SK-N-SH (cell line): ENCODE measurements at regions not wholly inside any gene's neighbourhood (a gene's known extent, or its start where the extent isn't known, plus 50 kb on each side); places are given as distances from the start of the nearest gene placed in this dataset.

Experiments
- CTCF ChIA-PET: fragments of 300-600, 350-600 bp; formaldehyde crosslinking; extraction: SDS; loops from one replicate; lab custom pipeline; 2021; lab: Yijun Ruan, JAX
- POLR2A ChIA-PET: fragments of 350-600 bp; sonication (Branson Sonifier 250); formaldehyde crosslinking; extraction: SDS; loops from one replicate; lab custom pipeline; 2020; ENCODE audit warnings: antibody characterized with exemption, inconsistent platforms; lab: Yijun Ruan, JAX
- DNase-seq: peaks from one replicate; pipeline ENCODE4 v3.0.0; 2012
- H2AFZ ChIP-seq: fragments of 200-600 bp; sonication (generic); 2 replicates; pipeline ENCODE4 v1.8.1; 2016; ENCODE audit warnings: antibody characterized with exemption, mild to moderate bottlenecking, low read depth
- H3F3A ChIP-seq: fragments of 200-600 bp; sonication (generic); replicated peaks from 2 replicates; pipeline ENCODE3; 2016; ENCODE audit warnings: antibody characterized with exemption, mild to moderate bottlenecking; ENCODE audit not compliant: insufficient read depth
- H3K27ac ChIP-seq, 2 experiments: fragments of 200-500 bp in 1 of 2; fragments of 200-600 bp in 1 of 2; sonication (Bioruptor generic) in 1 of 2; sonication (generic), shearing (Covaris generic) in 1 of 2; 2 replicates each; pipeline versions ENCODE4 v1.5.1 to v1.6.1; 2014 to 2016; ENCODE audit warnings: low read depth in 2 of 2, inconsistent platforms in 1 of 2, low read length in 1 of 2, mild to moderate bottlenecking in 1 of 2, mixed read lengths in 1 of 2
- H3K27me3 ChIP-seq: fragments of 200-600 bp; sonication (generic), shearing (Covaris generic); 2 replicates; pipeline ENCODE4 v1.6.1; 2016; ENCODE audit warnings: mixed run types; ENCODE audit not compliant: insufficient read depth
- H3K36me3 ChIP-seq, 2 experiments: fragments of 200-500 bp in 1 of 2; fragments of 200-600 bp in 1 of 2; sonication (Bioruptor generic) in 1 of 2; sonication (generic) in 1 of 2; replicated peaks in 1 of 2; 2 replicates each; pipeline versions ENCODE3 to v1.5.1; 2014 to 2016; ENCODE audit warnings: low read length in 1 of 2, mild to moderate bottlenecking in 1 of 2; ENCODE audit not compliant: insufficient read depth in 2 of 2, control insufficient read depth in 1 of 2
- H3K4me1 ChIP-seq, 2 experiments: fragments of 200-500 bp in 1 of 2; fragments of 200-600 bp in 1 of 2; sonication (Bioruptor generic) in 1 of 2; sonication (generic), shearing (Covaris generic) in 1 of 2; 2 replicates each; pipeline versions ENCODE4 v1.5.1 to v1.6.1; 2014 to 2016; ENCODE audit warnings: low read depth in 1 of 2, low read length in 1 of 2, mixed run types in 1 of 2; ENCODE audit not compliant: insufficient read depth in 2 of 2, control insufficient read depth in 1 of 2
- H3K4me2 ChIP-seq: fragments of 200-600 bp; sonication (generic), shearing (Covaris generic); 2 replicates; pipeline ENCODE4 v1.6.1; 2017; ENCODE audit warnings: mixed run types
- H3K4me3 ChIP-seq, 2 experiments: fragments of 200-500 bp in 1 of 2; fragments of 200-600 bp in 1 of 2; sonication (Bioruptor generic) in 1 of 2; sonication (generic), shearing (Covaris generic) in 1 of 2; 2 replicates each; pipeline versions ENCODE4 v1.5.1 to v1.8.1; 2014 to 2016; ENCODE audit warnings: low read depth in 2 of 2, inconsistent platforms in 1 of 2, low read length in 1 of 2, mild to moderate bottlenecking in 1 of 2, mixed read lengths in 1 of 2, moderate library complexity in 1 of 2
- H3K79me2 ChIP-seq: fragments of 200-600 bp; sonication (generic); 2 replicates; pipeline ENCODE4 v1.8.1; 2017; ENCODE audit warnings: mild to moderate bottlenecking; ENCODE audit not compliant: insufficient read depth
- H3K9ac ChIP-seq: fragments of 200-600 bp; sonication (generic); 2 replicates; pipeline ENCODE4 v1.6.1; 2017; ENCODE audit warnings: mixed run types
- H3K9me2 ChIP-seq: fragments of 200-600 bp; sonication (generic); 2 replicates; pipeline ENCODE4 v1.6.1; 2017; ENCODE audit warnings: mixed run types
- H3K9me3 ChIP-seq: fragments of 200-600 bp; sonication (generic); 2 replicates; pipeline ENCODE4 v1.6.1; 2017; ENCODE audit warnings: mixed run types, mild to moderate bottlenecking, moderate library complexity
- H4K20me1 ChIP-seq: fragments of 200-600 bp; sonication (generic); 2 replicates; pipeline ENCODE4 v1.6.1; 2017; ENCODE audit warnings: mild to moderate bottlenecking, mixed run types; ENCODE audit not compliant: insufficient read depth
- ELF1 ChIP-seq: IDR thresholded peaks from 2 replicates; pipeline ENCODE4 v1.4.0; 2012
- EZH2phosphoT487 ChIP-seq: fragments of 200-600 bp; sonication (generic); IDR thresholded peaks from 2 replicates; pipeline ENCODE4 v1.6.1; 2017; ENCODE audit warnings: low read depth, mixed run types, mild to moderate bottlenecking, antibody characterized with exemption, moderate library complexity, borderline replicate concordance
- FOSL2 ChIP-seq: IDR thresholded peaks from 2 replicates; pipeline ENCODE4 v1.4.0; 2012; ENCODE audit warnings: low read depth, mild to moderate bottlenecking, moderate library complexity, borderline replicate concordance
- GATA2 ChIP-seq: sonication (generic); formaldehyde crosslinking; IDR thresholded peaks from 2 replicates; pipeline ENCODE4 v1.5.0; 2020; ENCODE audit warnings: mild to moderate bottlenecking, missing genetic modification reagents
- MAX ChIP-seq: IDR thresholded peaks from 2 replicates; pipeline ENCODE4 v1.4.0; 2012; ENCODE audit warnings: low read depth
- MXI1 ChIP-seq: IDR thresholded peaks from 2 replicates; pipeline ENCODE4 v1.6.1; 2012; ENCODE audit warnings: mild to moderate bottlenecking, low read depth, low read length, improper control_type of control experiment
- NRF1 ChIP-seq: IDR thresholded peaks from 2 replicates; pipeline ENCODE4 v1.6.1; 2012; ENCODE audit warnings: low read depth, mild to moderate bottlenecking, low read length
- PBX3 ChIP-seq: IDR thresholded peaks from 2 replicates; pipeline ENCODE4; 2012
- POLR2AphosphoS5 ChIP-seq: IDR thresholded peaks from 2 replicates; pipeline ENCODE4 v1.6.1; 2012; ENCODE audit warnings: low read depth, low read length
- RCOR1 ChIP-seq: fragments of 150-350 bp; IDR thresholded peaks from 2 replicates; pipeline ENCODE4 v1.6.1; 2017; ENCODE audit warnings: antibody characterized with exemption, low read length
- REST ChIP-seq: IDR thresholded peaks from 2 replicates; pipeline ENCODE4 v1.6.1; 2012; ENCODE audit warnings: mild to moderate bottlenecking, low read depth, low read length, moderate library complexity
- RFX5 ChIP-seq: IDR thresholded peaks from 2 replicates; pipeline ENCODE4 v1.6.1; 2012; ENCODE audit warnings: mild to moderate bottlenecking, improper control_type of control experiment, low read length
- SMC3 ChIP-seq: IDR thresholded peaks from 2 replicates; pipeline ENCODE4 v1.6.1; 2012; ENCODE audit warnings: low read depth, low read length, improper control_type of control experiment
- TEAD4 ChIP-seq: IDR thresholded peaks from 2 replicates; pipeline ENCODE4 v1.4.0; 2012; ENCODE audit warnings: mild to moderate bottlenecking, borderline replicate concordance; ENCODE audit not compliant: insufficient read depth
- USF1 ChIP-seq: IDR thresholded peaks from 2 replicates; pipeline ENCODE4 v1.4.0; 2012; ENCODE audit warnings: low read depth, borderline replicate concordance
- WGBS: methylation state at CpG from one replicate; pipeline ENCODE4 v1.1.6; 2017; ENCODE audit warnings: low lambda C conversion rate; 5-methylcytosine and 5-hydroxymethylcytosine counted together

GRCh38 chr12:18953505-18953904 is 176.0 kb upstream of the PLEKHA5 start:
- Histone ChIP-seq H3K36me3 (no peaks in the 10 kb centered on the region), H2AFZ (no peak overlapping the region), H3F3A (no peaks in the 10 kb centered on the region), H3K4me2 (no peak overlapping the region), H4K20me1 (no peaks in the 10 kb centered on the region), H3K27ac (no peak overlapping the region), H3K79me2 (no peaks in the 10 kb centered on the region), H3K4me1 (no peaks in the 10 kb centered on the region), H3K9me3 (no peaks in the 10 kb centered on the region), H3K4me3 (no peak overlapping the region), H3K27me3 (no peaks in the 10 kb centered on the region), H3K9me2 (no peaks in the 10 kb centered on the region), H3K9ac (no peak overlapping the region)
- DNase-seq = no peak
- 84% methylated on average over 1 of the region's 1 CpG for WGBS
- POLR2A ChIA-PET = no interaction called here
- no peak for TF ChIP-seq EZH2phosphoT487
- TF ChIP-seq NRF1 = no peak
- no peak for TF ChIP-seq RCOR1
- TF ChIP-seq, all 33 proteins: peak for 0
- CTCF ChIA-PET = no interaction called here

- TF ChIP-seq NRF1 = no peak
- no peak for TF ChIP-seq RFX5
- TF ChIP-seq ELF1 = no peak
- TF ChIP-seq FOSL2 = peak; percentile 9; the same call in 1 of the 2 replicates
- TF ChIP-seq, all 33 proteins: peak for 1
- H3K27ac ChIP-seq = no peak overlapping the region
- H3K79me2 ChIP-seq = no peaks in the 10 kb centered on the region
- no peak for DNase-seq
- no peaks in the 10 kb centered on the region for H3K9me2 ChIP-seq
- H2AFZ ChIP-seq = no peak overlapping the region; the same call in 1 of the 2 replicates
- peak overlapping the region in 1 of 2 experiments; percentile 16; a peak in 1 of 4 replicates for H3K4me3 ChIP-seq
- H3K4me1 ChIP-seq = no peaks in the 10 kb centered on the region
- H3K4me2 ChIP-seq = peak overlapping the region; percentile 37; the same call in 1 of the 2 replicates
- H3K9ac ChIP-seq = no peak overlapping the region
- WGBS = 36% methylated on average over 3 of the region's 3 CpGs
- H3K36me3 ChIP-seq = no peaks in the 10 kb centered on the region
- ChIA-PET POLR2A (no interaction called here), CTCF (no interaction called here)
- no peaks in the 10 kb centered on the region for H4K20me1 ChIP-seq
- no peaks in the 10 kb centered on the region for H3K9me3 ChIP-seq
- H3F3A ChIP-seq = no peaks in the 10 kb centered on the region
- H3K27me3 ChIP-seq = no peaks in the 10 kb centered on the region
These were observed 173.9 kb upstream of the PLEKHA5 start for GRCh38 chr12:18955594-18955993.

- no peaks in the 10 kb centered on the region for H3K4me1 ChIP-seq
- H3K79me2 ChIP-seq = no peaks in the 10 kb centered on the region
- no peak overlapping the region for H2AFZ ChIP-seq
- no peak overlapping the region for H3K27ac ChIP-seq
- WGBS = 70% methylated on average over 1 of the region's 2 CpGs
- DNase-seq = no peak
- no peaks in the 10 kb centered on the region for H4K20me1 ChIP-seq
- ChIA-PET POLR2A (no interaction called here), CTCF (no interaction called here)
- no peaks in the 10 kb centered on the region for H3K9me2 ChIP-seq
- H3F3A ChIP-seq = no peaks in the 10 kb centered on the region
- no peak overlapping the region for H3K9ac ChIP-seq
- no peaks in the 10 kb centered on the region for H3K9me3 ChIP-seq
- no peaks in the 10 kb centered on the region for H3K36me3 ChIP-seq
- no peaks in the 10 kb centered on the region for H3K27me3 ChIP-seq
- no peak overlapping the region for H3K4me3 ChIP-seq
- no peak overlapping the region for H3K4me2 ChIP-seq
- no peak for TF ChIP-seq MXI1
- TF ChIP-seq TEAD4 = no peak
- no peak for TF ChIP-seq POLR2AphosphoS5
- no peak for TF ChIP-seq RCOR1
- no peak for TF ChIP-seq USF1
- TF ChIP-seq EZH2phosphoT487 = no peak
- no peak for TF ChIP-seq FOSL2
- no peak for TF ChIP-seq MAX
- TF ChIP-seq RFX5 = no peak
- TF ChIP-seq SMC3 = no peak
- TF ChIP-seq GATA2 = no peak
- no peak for TF ChIP-seq REST
- no peak for TF ChIP-seq PBX3
These were observed 164.3 kb upstream of the PLEKHA5 start for GRCh38 chr12:18965203-18965602.
